COR-L47 (cell line): ENCODE measurements at regions not wholly inside any gene's neighbourhood (a gene's known extent, or its start where the extent isn't known, plus 50 kb on each side); places are given as distances from the start of the nearest gene placed in this dataset.
"Not testable (repeated sequence)": the region's sequence is repeated elsewhere in the genome, so short reads cannot be mapped to it uniquely, and the experiment has no call there.

ENCODE experiments used
- DNase-seq: peaks from one replicate; lab custom pipeline; 2025; lab: John Stamatoyannopoulos, UW

DNA sequence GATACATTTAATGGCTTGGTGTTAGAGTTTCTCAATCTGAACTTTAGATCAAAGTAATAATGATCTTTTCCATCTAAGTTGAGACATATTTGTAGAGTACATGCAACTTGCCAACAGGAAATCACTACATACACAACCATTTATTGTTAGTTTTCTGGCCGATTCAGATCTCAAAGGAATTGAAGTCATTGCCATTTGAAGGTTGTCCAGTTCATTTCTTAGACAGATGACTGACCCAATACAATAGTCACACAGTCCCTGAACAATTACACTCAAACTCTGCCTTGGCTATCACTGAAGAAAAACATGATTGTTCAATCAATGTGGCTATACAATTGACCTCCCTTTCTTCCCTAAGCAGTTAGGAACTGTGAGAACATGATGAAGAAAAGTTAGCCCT lies 753.2 kb upstream of the RIOK2 start:
- DNase-seq = no peak

DNA sequence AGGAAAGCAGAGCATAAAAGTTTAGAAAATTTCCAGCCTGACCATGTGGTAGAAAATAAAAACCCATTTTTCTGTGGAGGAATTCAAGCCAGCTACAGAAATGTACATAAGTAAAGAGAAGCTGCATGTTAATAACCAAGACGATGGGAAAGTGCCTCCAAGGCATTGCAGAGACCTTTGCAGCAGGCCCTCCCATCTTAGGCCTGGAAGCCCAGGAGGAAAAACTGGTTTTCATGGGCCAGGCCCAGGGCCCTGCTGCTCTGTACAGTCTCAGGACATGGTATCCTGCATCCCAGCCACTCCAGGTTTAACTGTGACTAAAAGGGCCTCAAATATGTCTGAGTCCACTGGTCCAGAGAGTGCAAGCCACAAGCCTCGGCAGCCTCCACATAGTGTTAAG lies 754.8 kb upstream of the RIOK2 start:
- DNase-seq = no peak

DNA sequence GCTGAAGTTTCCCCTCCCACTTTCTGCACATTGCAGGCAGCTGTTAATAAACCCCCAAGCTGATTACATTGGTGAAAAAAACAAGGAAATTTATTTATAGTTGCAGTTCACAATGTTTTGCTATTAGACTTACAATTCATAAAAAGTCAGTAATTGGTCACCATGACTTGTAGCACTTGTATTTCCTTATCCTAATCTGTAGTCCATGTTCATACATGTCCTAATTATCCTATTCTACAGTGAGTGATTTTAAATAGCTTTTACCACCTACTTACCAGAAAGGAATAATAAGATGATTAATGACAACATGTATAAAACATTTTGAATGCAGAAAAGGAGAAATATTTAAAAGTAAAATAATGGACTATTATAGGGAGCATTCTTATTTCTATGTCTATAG lies 760.0 kb upstream of the RIOK2 start:
- DNase-seq = no peak

DNA sequence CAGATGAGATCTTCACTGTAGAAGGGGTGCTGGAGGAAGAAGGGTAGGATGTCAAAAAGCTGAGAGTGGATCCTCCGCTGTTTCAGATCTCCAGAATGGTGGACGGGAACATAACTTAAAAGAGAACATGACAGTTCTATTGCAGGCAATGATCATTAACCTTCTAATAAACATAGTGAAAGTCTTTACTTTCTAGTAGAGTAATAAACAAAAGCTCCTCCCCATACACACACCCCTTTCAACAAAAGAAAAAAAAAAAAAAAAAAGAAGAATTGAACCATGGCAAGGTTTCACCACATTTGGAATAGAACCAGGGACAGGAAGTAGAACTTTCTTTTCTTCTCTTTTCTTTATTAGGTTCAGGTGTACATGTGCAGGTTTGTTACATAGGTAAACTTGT lies 768.1 kb upstream of the RIOK2 start:
- DNase-seq = no peak

DNA sequence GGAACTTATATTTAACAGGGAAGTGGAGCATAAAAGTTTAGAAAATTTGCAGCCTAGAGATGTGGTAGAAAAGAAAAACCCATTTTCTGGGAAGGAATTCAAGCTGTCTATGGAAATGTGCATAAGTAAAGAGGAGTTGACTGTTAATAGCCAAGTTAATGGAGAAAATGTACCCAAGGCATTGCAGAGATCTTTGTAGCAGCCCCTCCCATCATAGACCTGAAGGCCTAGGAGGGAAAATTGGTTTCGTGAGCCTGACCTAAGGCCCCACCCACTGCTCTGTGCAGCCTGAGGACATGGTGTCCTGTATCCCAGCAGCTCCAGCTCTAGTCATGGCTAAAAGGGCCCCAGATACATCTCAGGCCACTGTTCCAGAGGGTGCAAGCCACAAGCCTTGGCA lies 772.4 kb upstream of the RIOK2 start:
- no peak for DNase-seq

DNA sequence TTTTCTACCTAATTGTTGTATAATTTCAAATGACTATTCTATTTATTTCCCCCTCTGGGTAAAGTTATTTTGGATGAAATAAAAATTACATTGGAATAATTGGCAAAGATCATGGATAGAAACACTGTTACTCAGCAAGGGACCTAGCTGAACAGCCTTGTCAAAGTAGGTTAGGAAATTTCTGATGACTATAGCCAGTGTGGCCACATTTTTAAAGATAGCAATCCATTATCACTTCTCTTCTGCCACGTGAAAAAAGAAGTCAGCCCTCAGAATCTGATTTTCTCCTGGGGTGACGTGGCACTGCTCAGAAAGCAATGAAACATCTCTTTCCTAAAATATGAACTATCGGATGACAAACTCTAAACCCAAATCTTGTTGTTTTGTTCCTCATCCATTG lies 784.2 kb upstream of the RIOK2 start:
- DNase-seq = no peak

DNA sequence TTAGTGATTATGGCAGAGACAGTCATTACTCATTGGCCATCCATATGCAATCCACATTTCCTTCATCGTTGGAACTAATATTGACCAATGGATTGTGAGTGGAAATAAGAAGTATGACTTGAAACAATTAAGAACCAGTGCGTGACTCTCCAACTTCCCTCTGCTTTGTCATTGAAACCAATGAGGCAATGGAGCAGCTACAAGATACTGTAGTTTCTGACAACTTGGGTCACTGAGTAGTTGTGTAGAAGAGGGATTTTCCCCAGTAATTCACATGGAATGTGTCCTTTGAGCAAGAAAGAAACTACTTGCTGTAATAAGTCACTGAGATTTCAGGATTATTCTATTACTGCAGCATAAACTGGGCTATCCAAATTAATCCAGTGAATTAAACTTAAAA lies 785.3 kb upstream of the RIOK2 start:
- DNase-seq = no peak

DNA sequence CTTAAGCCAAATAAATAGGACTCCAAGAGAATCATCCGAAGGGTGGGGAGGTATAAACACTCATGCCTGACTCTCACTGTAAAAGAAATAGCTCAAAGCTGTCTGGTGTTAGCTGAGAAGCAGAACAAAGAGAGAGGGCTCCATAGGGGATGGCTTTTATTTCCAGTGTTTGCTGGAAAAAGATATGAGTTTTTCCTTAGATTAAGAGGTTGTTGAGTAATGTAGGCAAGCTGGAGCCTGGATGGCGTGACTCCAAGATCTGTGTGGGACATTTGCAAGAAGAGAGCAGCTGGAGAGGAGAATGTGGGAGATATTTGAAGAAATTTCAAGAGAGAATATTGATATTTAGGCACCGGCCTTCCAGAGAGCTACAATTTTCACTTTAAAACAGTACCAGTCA lies 793.7 kb upstream of the RGMB start:
- no peak for DNase-seq

DNA sequence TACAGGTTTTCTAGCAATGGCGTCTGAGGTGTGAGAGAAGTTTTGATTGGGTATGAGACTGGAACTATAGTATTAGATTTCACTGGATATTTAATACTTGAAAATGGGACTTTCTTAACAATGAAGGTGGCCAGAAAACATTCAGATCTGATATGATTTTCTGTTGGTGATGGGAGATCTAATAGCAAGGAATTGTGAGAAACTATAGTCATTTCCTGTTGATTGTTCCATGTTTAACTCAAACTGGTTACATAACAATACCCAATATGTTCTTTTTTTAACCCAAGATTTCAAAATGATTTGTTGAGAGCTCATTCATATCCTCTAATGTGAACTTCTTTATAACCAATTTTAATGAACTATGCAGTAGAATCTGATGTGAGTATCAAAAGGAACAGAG lies 793.2 kb upstream of the RGMB start:
- no peak for DNase-seq

DNA sequence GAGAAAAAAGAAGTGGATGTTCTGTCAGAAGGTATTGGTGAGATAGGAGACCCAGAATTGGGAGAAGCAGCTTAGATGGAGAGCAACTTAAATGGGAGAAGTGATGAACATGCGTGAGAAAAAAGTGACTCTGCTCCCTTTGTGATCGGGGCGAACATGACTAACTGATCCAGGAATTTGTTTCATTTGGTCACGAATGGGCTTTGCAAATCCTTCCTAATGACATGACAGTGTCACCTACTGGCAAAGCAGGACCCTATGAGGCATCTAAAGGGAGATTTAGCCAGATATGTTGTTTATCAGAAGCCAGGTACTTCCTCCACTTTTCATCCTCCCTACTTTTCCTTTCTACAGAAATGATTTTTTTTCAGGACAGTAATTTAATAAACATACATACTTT lies 787.4 kb upstream of the RGMB start:
- DNase-seq = no peak

DNA sequence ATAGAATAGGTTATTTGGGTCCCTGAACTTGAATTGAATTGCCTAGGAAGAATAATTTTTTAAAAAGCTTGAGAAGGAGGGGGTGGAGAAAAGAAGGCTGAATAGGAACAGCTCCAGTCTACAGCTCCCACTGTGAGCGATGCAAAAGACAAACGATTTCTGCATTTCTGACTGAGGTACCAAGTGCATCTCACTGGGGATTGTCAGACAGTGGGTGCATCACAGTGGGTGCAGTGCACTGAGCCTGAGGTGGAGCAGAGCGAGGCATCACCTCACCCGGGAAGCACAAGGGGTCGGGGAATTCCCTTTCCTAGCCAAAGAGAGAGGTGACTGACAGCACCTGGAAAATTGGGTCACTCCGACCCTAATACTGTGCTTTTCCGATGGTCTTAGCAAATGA lies 782.2 kb upstream of the RGMB start:
- DNase-seq = no peak

DNA sequence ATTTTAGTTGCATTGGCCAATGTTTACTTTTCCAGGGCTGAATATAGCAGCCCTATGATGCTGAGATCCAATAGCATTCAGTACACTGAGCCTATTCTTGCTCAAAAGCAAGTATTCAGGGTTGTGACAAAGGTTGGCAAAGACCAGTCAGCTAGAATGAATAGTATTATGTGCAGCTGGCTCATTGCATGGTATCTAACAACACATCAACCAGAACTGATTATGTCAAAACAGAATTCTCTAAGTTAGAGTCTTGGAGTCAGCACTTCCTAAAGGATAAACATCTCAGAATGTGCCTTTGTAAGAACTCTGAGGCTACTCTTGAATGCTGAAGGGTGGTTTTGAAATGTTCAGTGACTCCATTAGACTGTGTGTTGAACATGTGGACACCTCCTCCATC lies 774.5 kb upstream of the RGMB start:
- DNase-seq = no peak

DNA sequence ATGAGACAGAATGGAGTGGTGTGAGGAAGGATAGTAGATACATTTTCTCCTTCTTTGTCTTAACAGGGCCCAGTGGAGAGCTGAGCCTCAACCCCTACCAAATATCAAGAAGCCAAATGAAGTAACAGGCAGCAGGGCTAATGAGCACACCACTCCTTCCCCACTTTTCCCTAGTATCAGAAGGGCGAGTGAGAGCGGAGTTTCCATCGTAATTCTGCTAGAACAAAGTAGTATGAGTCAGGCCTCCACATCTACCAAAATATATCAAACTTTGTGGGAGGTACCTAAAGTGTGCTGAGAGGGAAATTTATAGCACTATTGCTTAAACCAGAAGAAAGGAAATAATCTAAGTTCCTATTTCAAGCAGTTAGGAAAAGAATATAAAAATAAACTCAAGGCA lies 769.0 kb upstream of the RGMB start:
- no peak for DNase-seq

DNA sequence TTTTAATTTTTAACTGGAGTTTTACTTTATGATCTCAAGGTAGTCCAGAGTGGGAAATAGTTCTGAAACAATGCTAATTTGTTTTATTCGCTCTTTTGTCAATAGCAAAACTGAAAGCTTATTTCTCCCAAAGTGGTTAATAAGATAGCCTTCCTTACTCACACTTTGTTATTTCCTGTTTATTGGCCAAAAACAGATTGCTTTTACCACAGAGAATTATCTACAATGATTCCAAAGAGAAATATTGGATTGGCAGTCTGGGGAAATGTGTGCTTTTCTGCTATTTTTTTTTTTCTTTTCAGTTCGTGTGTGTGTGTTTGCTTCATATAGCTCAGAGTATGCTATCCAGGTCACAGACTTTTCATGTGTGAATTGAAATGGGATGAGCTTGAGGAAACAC lies 756.7 kb upstream of the RGMB start:
- no peak for DNase-seq

DNA sequence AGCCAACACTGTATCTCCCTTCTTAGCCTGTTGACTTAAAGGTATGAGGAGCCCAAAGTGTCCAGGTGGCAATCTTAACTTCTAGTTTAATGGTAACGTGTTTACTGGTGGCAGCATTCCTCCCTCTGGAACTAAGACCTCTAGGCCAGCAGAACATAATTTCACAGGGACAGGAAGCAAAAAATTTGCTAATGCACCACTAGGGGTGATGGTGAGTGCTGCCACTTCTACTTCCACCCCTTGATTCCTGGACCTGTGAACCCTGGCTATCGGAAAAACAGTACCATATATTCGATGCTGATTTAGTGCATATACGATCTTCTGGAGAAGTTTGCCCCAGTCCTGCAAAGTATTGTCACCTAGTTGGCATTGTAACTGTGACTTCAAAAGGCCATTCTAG lies 743.2 kb upstream of the RGMB start:
- DNase-seq = not testable (repeated sequence)

DNA sequence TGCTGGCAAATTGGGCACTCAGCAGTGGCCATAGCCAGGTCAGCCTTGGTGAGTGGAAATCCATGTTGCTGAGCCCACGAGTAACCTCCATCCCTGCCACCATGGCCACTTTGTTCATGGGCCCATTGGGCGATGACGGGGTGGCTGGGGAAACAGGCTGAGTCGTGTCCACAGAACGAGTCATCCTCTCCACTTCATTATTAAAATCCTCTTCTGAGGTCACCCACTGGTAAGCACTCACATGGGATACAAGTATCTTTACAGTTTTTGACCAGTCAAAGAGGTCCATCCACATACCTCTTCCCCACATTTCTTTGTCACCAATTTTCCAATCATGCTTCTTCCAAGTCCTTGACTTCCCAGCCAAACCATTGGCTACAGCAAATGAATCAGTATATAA lies 742.4 kb upstream of the RGMB start:
- not testable (repeated sequence) for DNase-seq

DNA sequence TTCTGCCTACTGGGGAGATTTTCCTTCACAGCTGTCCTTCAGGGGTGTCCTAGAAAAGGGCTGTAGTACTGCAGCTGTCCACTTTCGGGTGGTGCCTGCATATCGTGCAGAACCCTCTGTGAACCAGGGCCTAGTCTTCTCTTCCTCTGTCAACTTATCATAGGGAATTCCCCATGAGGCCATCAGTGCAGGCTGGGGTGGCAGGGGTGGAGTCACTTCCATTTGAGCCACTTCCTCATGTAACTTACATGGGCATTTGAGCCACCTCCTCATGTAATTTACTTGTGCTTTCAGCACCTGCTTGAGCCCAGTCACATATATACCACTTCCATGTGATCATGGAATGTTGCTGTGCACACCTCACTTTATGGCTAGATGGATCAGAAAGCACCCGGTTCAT lies 742.0 kb upstream of the RGMB start:
- DNase-seq = no peak

DNA sequence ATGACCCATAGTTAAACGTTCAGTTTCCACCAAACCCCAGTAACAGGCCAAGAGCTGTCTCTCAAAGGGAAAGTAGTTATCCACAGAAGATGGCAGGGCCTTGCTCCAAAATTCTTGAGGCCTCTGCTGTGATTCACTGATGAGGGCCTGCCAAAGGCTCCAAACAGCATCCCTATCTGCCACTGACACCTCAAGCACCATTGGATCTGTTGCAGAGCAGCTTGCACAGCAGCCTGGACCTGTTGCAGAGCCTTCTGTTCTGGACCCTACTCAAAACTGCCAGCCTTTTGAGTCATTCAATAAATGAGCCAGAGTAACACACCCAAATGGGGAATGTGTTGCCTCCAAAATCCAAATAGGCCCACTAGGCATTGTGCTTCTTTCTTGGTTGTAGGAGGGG lies 741.5 kb upstream of the RGMB start:
- no peak for DNase-seq

DNA sequence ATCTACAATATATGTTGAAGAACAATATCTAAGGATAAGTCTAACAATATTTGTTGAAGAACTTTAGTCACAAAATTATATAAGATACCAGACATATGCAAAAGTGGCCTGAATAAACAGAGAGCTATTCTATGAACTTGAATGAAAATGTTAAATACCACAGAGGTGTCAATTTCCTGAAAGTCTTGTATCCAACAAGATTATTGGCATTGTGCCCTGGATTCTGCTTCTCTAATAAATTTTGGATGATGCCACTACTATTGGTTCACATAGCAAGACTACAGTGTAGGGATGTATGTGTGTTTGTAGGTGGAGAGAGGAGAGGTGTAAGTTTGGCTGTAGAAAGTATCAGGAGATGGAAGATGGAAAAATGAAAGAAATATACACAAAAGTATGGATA lies 731.8 kb upstream of the RGMB start:
- peak; percentile 4 for DNase-seq

DNA sequence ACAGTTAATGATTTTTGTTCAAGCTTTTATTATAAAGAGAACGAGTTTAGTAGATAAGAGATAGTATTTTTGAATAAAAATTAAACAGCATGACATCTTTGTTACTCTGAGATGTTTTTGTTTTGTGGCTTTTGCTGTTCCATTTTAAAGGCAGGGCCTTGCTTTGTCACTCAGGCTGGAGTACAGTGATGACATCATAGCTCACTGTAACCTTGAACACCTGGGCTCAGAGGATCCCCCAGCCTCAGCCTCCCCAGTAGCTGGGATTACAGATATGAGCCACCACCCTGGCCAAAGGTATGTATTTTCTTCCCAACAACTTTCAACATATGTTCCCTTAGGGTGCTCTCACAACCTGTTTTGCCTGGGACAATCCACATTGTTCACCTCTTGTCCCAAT lies 730.9 kb upstream of the RGMB start:
- no peak for DNase-seq

DNA sequence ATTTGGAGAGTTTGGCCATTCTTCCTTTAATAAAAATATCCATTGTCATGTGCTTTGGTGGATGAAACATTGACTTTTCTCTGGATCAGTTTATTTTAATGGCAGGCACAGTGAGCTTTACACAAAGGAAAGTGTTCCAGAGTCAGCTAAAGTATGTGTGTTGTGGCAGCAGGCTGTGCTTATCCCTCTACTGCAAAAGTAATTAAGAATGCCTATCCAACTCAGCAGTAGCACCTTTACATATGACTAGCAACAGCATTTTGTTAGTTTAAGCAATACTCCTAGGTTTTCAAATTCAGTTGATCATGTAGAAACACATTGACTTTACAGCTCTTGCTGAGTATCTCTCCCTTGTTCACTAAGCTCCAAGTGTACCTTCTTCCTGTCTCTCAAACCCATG lies 730.5 kb upstream of the RGMB start:
- DNase-seq = no peak

DNA sequence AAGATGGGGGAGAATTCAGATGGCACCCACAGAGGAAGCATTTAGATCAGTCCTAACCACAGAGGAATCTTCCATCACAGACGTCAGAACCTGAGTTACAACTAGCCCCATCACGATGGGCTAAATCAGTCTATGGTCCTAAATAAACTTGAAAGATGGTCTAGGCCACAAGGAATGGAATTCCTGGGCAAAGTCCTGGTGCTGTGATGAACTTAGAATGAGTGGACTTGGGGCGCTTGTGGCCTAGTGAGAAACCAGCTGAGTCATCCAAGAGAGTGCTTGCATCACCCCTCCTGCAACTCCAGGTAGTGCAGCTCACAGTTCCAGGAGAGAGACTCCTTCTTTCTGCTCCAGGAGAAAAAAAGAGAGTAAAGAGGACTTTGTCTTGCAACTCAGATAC lies 722.9 kb upstream of the RGMB start:
- no peak for DNase-seq

DNA sequence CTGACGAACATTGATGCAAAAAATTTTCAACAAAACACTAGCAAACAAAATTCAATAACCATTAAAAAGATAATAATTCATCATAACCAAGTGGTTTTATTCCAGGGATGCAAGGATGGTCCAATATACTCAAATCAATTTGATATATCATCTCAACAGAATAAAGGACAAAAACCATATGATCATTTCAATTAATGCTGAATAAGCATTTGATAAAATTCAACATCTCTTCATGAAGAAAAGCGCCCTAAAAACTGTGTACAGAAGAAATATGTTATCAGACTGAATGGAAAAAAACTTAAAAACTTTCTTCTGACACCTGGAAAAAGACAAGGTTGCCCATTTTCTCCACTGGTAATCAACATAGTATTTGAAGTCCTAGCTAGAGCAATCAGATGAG lies 720.3 kb upstream of the RGMB start:
- no peak for DNase-seq

DNA sequence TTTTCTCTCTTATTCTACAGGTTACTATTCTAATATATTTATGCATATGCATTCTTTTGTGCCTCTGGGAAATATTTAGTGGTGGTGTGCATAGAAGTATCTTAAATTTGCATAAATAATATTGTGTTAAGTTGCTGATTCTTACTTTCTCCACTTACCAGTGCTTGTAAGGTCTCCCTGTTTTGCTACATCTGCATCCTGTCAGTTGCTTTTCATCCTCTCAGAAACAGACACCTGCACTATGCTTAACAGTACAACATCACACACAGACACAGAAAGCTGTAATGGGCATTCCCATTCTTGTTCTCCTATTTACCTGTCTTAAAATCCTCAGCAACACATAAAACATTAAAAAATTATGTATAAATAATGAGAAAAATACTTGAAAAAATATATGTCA lies 713.3 kb upstream of the RGMB start:
- DNase-seq = no peak

DNA sequence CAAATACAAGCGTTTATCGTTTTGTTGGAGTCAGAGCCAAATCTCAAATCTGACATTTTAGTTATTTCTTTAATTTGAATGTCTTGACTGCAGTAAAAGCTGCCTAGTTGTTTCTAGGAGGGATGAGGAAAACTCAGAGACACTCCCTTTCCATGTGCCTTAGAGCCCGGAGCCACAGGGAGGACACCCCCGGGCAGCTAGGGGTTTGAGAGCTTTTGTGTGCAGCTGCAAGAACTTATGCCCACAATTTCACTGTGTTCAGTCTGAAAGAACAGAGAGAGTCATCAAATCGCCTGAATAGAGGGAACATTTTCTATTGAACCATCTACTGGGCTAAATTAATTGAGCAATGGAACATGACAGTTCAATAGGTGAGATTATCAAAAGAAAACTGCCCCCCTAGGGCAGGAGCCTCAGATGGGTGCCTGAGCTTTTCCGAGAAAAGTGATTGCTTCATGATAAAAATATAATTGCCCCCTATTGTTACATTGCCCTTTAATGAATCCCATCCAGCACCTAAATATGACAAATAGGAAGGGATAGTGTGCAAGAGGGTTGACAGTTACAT lies 709.3 kb upstream of the RGMB start:
- no peak for DNase-seq
